22Rv1 (cell line): ENCODE measurements at regions not wholly inside any gene's neighbourhood (a gene's known extent, or its start where the extent isn't known, plus 50 kb on each side); places are given as distances from the start of the nearest gene placed in this dataset.

Experiments
- CTCF ChIP-seq: fragments of 450-650 bp; IDR thresholded peaks from 2 replicates; pipeline ENCODE4 v1.5.1; 2017; ENCODE audit warnings: mild to moderate bottlenecking
- ZFX ChIP-seq: fragments of 450-650 bp; IDR thresholded peaks from 2 replicates; pipeline ENCODE4 v1.6.1; 2017; ENCODE audit warnings: antibody characterized with exemption, borderline replicate concordance

- TF ChIP-seq CTCF (no peak), ZFX (no peak)
These were observed 167.5 kb upstream of the TET2 start for GRCh38 chr4:104979083-104979760.
